A172 (cell line): ENCODE measurements at regions not wholly inside any gene's neighbourhood (a gene's known extent, or its start where the extent isn't known, plus 50 kb on each side); places are given as distances from the start of the nearest gene placed in this dataset.
"Not testable (repeated sequence)": the region's sequence is repeated elsewhere in the genome, so short reads cannot be mapped to it uniquely, and the experiment has no call there.

ENCODE experiments used
- DNase-seq: peaks from one replicate; pipeline ENCODE4 v3.0.0-alpha.2; 2015; ENCODE audit warnings: low spot score

DNA sequence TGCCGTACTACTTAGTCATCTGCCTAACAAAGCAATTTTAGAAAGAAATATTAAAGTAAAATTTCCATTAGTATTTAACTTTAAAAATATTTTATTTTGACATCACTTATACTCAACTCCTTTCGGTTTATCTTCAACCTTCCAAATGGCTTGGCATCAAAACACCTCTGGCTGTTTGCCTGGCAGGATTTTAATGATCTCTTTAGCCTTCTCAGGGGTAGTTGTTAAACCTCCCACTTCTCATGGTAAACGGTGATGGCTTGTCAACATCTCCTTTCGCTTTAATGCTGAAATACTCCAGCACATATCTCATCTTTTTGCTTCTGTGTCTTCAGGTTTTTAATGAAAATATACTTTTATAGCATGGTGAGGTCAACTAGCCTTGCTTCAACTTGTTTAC lies 747.1 kb downstream of the CETN3 start:
- no peak for DNase-seq

DNA sequence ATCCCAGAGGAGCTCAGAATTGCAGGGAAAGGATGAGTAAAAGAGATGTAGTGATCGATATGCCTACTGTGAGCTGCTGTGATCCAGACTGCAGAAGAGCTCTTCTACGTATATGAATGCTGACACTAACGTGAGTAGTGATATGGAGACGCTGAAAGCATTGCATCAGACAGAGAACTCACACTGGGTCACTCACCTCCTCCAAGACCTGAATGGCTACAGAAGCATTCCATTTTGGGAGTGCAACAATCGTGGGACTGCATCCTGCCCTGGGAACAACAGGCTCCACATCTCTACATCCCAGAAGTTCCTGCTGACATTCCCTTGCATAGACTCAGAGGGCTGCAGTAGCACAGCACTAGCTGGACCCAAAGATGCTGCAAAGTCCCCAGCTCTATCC lies 755.9 kb upstream of the MEF2C start:
- DNase-seq: no peak

DNA sequence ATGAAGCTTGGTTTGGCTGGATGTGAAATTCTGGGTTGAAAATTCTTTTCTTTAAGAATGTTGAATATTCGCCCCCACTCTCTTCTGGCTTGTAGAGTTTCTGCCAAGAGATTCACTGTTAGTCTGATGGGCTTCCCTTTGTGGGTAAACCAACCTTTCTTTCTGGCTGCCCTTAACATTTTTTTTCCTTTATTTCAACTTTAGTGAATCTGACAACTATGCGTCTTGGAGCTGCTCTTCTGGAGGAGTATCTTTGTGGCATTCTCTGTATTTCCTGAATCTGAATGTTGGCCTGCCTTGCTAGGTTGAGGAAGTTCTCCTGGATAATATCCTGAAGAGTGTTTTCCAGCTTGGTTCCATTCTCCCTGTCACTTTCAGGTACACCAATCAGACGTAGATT lies 751.2 kb upstream of the MEF2C start:
- DNase-seq: not testable (repeated sequence)

DNA sequence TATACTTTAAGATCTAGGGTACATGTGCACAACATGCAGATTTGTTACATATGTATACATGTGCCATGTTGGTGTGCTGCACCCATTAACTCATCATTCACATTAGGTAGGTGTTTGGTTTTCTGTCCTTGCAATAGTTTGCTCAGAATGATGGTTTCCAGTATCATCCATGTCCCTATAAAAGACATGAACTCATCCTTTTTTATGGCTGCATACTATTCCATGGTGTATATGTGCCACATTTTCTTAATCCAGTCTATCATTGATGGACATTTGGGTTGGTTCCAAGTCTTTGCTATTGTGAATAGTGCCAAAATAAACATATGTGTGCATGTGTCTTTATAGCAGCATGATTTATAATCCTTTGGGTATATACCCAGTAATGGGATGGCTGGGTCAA lies 747.1 kb upstream of the MEF2C start:
- not testable (repeated sequence) for DNase-seq

DNA sequence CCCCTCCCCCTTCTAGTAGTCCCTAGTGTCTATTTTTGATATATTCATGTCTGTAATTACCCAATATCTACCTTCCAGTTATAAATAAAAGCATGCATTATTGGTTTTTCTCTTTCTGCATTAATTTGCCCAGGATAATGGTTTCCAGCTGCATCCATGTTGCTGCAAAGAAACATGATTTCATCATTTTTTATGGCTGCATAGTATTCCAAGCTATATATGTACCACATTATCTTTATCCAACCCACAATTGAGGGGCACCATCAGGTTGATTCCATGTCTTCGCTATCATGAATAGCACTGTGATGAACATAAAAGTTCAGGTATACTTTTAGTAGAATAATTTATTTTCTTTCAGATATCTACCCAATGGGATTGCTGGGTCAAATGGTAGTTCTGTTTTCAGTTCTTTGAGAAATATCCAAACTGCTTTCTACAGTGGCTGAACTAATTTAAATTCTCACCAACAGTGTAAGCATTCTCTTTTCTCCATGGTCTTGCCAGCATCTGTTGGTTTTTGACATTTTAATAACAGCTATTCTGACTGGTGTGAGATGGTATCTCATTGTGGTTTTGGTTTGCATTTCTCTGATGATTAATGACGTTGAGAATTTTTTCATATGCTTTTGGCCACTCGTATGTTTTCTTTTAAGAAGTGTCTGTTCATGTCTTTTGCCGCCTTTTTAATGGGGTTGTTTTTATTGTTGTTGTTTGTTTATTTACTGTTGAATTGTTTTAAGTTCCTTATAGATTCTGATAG lies 746.1 kb upstream of the MEF2C start:
- DNase-seq: peak; percentile 32

DNA sequence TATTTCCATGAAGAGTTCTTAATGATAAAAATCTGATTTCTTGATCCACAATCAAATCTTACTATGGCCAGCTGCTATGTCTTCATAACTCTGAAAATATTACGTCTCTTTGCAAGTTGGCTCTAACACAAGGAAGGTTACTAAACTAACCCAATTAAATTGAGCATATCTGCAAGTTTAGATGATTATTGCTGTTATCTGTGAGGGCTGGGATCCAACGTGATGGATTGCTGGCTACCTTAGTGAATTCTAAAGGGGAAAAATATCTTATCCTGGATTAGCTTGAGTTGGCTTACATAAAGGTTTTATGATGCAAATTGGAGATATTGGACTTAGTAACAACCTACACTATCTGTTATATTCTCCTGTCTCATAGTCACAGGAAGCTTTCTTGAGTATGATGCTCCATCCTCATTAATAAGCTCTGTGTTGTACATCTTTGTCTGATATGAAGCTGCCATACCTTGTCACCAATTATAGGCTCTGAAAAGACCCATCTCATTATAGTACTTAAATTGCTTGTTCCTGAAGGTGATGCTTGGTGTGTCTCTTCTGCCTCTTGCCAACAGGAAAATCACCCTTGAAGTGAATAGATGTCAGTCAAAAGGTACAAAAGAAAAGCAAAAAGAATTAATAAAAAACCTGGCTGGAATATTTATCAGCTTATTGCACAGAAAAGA lies 733.0 kb upstream of the MEF2C start:
- no peak for DNase-seq

DNA sequence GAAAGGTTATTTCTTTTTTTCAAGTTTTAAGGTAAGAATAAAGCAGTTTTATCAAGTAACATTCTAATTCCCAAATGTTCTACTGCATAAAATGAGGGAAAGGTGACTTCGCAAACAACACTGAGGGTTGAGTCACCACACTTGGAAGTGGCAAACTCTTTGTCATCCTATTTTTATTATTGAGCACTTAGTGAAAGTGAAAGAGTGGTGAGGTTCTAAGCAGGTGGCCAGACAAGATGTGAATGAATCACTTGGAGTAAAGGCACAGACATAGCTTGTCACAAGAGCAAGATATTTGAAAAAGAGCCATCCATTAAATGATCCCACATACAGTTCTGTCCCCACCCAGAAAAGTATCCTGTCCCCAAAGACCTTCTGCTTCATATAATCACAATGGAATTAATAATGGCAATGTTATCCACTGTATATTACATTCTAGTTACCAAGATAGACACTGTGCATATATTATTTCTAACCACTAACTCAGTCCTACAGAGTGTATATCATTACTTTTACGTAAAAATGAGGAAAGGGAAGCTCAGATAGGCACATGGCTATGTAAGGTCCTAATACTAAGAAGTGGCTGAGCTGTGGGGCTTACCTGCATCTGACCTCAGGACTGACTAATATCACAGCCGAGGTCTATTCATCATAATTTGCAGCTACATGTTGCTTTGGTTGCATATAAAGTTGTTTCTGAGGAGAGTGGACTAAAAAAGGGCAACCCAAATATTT lies 730.4 kb upstream of the MEF2C start:
- DNase-seq: peak; percentile 74

DNA sequence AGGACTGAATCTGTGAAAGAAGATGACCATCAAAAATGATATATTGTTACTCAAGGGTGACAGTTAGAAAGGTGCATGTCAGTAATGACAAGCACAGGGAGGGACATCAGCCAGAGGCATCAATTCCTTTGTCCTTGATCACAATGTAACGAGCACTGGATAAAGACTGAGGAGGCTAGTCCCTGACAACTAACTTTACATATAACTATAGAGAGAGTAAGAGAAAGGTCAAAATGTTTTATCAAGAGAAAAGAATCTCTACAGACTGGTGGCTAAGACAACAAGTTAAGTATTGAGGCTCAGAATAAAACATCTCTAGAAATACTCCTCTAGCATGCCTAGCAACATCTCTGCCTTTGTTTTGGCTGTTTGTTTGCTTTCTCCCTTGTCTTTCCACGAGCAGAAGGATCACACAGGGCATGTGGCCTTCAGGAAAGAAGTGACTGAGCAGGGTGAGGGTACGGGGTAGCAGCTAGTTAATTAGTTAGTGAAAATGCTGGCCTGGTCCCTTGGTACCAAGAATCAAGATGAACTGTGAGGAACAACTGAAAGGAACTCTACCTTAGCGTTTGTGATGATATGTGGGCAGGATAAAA lies 724.1 kb upstream of the MEF2C start:
- DNase-seq: no peak

DNA sequence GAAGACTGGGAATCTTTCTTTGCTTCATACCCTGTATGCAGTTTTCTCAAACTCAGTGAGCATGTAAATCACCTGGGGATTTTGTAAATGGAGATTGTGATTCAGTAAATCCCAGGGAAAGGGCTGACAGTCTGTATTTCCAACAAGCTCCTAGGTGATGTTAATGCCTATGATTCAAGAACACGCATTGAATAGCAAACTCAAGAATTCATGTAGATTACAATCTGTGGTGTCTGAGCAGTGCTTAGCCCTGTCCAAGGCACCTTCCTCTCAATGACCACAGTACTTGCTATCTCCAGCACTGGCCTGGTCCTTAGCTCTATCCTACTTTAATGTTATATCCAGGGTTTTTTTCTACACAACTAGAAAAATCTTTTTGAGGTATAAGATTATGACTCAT lies 721.4 kb upstream of the MEF2C start:
- DNase-seq: no peak

DNA sequence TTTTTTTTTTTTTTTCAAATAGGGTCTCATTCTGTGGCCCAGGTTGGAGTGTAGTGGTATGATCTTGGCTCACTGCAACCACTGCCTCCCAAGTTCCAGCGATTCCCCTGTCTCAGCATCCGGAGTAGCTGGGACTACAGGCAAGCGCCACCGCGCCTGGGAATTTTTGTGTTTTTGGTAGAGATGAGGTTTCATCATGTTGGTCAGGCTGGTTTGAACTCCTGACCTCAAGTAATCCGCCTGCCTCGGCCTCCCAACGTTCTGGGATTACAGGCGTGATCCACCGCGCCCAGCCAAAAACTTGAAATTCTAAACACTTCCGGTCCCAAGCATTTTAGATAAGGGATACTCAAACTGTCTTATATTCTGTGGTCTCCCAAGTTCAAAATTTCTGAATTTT lies 718.9 kb upstream of the MEF2C start:
- no peak for DNase-seq

DNA sequence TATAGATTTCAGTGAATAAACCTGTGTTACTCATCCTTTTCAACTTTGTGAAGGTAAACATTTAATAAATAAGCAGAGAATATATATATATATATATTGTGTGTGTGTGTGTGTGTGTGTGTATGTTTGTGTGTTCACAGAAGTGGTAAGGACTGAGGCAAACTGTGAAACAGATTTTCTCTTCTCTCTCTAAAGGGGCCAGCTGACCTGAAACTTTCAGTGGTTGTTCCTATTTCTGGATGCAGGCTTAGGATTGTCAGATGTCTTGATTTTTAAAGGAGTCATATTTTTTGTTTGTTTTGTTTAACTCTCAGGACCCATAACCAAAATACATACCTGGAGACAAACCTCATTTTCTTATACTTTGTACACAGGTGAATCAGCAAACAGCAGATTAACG lies 714.9 kb upstream of the MEF2C start:
- no peak for DNase-seq

DNA sequence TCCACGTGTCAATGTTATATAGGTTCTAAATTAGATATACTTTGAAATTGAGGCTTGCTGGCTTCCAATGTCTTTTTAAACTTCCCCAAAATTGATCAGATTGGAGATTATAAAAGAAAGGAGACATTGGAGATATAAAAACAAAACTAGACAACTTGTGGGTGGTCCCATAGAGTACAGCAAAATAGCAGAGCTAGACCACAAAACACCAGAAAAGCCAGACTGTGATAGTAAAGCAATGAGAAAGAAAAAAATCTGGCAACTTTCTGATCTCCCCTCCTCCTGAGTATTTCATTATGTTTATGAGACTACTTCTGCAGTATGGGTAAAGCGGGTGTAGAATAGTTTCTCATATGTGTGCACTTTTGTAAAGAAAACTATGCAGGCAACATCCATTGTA lies 713.8 kb upstream of the MEF2C start:
- DNase-seq: no peak

DNA sequence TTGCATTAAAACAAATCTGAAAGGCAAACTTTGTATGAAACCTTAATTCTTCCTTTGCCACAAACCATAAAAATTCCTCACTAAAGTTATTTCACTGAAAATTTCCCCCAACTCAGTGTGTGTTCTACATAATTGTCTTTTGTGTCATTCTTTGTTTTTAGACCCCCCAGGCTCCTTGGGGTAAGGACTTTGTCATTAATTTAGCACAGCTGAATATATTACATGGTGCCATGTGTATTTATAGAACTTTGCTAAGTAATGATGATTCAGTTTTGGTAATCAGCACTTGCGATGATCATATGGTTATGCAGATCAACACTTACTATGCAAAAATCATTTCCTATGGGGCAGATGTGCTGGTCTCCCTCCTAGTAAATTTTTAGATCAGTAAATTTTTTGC lies 712.1 kb upstream of the MEF2C start:
- peak; percentile 31 for DNase-seq

DNA sequence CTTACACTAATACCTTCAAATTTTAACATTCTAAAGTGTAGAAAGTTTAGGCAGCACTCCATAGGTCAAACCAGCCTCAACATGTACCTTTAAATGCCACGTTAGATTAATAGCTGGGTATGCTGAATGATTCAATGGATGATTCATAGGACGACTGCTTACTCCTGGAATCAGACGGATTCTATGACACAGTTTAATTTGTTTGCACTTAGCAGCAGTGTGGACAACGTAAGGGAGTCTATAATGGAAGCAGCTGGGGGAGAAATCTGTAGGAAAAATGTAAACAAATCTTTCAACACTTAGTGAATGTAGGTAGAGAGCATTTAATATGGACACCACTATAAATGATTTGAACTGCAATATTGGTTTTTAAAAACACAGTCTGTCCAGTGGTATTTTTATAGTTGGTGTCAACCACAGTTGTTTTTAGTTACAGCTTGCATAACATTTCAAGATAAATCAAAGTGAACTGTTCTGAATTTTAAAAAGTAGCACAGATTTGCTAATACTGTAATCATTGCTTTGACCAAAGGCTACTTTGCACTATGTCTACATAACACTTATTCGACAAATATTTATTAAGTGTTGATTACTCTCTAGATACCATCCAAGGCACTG lies 701.5 kb upstream of the MEF2C start:
- DNase-seq: peak; percentile 84

DNA sequence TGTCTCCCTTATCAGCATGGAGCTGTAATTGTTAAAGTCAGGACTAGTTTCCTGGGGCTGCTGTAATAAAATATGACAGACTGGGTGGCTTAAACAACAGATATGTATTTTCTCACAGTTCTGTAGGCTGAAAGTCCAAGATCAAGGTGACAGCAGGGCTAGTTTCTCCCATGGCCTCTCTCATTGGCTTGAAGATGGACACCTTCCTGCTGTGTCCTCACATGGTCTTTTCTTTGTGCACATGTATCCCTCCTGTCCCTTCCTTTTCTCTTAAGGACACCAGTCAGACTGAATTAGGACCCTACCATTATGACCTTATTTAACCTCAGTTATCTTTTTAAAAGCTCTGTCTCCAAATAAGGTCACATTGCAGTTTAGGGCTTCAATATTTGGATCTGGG lies 700.5 kb upstream of the MEF2C start:
- DNase-seq: no peak

DNA sequence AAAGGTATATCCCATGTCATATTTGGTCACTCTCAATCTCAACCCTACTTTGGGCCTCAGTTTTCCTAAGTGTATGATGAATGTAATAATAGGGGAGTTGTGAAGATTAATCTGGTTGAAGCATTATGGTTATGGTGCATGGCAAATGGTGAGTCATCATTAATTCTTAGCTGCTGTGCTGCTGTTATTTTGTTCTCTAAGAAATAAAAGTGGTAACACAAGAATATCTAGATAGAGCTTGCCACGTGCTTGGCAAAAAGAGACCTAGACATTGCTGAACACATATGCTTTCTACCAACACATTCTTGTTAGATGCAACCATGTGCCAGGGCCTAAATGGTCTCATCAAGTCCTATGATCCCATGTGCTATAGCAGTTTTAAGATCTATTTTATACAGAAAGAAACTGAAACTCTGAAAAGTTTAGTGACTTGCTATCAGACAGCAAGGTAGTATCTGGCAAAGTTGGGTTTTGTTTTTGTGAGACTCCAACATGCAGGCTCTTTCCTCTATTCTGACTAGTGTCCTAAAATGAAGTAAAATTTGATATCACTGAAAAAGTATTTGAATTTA lies 699.9 kb upstream of the MEF2C start:
- DNase-seq: no peak

DNA sequence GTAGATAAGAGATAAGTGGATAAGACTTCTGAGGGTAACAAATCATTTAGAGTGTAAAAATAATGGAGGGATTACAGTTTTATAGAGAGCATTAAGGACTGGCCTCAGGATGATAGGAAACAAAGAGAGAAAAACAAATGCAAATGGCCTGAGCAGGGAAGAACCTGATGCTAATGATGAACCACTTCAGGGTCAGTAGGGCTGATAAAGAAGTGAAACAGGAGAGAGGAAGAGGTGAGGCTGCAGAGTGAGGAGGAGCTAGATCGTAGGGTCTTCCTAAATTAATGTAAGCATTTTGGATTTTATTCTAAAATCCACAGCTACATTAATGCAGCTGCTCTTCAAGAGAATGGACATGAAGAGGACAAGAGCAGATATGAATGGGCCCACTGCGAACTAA lies 698.0 kb upstream of the MEF2C start:
- no peak for DNase-seq

DNA sequence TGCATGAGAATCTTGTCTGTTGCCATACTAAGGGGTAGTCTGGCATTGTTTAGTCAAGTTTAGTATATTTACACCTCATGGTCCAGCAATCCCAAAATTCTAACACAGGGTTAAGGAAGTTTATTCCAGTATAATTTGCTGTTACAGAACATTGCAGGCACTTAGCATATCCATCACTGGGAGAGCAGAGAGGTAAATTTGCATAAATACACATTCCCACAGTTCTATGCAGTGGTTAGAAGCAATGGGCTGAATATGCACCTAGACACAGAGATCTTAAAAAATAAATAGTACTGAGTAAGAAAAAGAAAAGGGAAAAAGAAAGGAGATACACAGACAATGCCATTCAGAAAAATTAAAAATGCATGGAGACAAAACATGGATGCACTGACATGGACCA lies 692.3 kb upstream of the MEF2C start:
- no peak for DNase-seq

DNA sequence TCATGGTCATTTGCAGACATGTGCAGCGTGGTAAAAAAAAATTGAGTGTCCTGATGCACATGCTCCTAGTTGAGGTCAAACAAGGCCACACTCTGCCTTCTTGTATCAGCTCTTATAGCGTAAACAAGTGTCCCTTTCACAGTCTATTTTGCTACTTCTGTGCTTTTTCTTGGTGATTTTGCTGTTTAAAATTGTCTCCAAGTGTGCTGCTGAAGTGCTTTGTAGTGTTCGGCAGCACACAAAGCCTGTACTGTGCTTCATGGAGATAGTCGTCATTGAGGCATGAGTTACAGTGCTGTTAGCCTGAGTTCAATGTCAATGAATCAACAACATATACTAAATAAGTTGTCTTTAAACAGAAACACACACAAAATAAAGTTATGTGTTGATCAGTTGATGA lies 690.4 kb upstream of the MEF2C start:
- DNase-seq: no peak

DNA sequence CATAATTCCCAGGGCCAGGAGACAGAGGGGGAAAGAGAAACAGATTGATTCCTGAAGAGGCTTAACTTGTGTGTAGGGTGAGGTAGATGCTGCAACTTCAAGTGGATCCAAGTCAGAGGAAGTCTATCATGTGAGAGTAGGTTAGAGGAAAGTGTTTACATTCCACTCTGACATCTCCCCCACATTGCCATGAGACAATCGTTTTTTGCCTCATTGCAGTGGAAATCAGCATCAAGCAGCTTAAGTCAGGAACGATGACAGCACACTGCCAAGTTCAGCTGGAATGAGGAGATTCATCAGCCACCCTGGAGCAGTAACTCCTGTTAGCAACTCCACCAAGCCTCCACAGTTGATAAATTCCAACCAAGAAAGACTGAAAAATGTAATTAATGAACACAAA lies 689.7 kb upstream of the MEF2C start:
- DNase-seq: peak; percentile 25

DNA sequence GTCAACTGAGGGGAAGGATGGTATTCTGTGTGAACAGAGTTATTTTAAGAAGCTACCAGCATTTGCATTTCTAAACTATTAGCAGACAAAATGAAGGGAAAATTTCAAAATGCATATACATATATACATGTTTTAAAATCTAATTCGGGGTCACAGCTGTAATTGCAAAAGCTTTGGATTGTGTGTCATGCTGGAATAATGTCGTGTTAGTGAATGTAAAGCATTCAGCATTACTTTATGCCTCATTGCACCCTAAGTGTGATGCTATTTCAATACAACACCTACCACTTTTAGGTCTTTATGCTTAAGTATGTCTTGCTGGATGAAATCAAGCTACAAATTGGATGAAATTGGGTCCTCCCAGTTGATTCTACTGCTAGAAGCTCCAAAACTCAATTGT lies 687.6 kb upstream of the MEF2C start:
- DNase-seq: no peak

DNA sequence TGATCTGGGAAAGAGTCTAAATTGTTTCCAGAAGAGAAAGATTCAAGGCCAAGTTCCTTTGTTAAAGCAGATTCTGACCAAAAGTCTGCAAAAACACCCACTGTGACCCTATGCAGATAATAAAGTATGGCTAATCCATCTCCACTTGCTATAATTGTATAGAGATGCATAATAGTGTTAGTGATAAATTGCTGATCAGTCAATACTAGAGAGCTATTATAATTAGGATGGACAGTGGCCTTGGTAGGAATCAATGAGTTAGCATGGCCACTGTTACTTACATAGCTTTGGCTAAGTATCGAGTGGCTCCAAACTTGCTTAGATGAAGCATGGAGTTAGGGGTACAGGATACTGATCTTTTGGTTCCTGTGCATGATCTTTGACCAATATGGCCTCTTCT lies 683.4 kb upstream of the MEF2C start:
- no peak for DNase-seq
